GM11168 (cell line): ENCODE measurements at regions not wholly inside any gene's neighbourhood (a gene's known extent, or its start where the extent isn't known, plus 50 kb on each side); places are given as distances from the start of the nearest gene placed in this dataset.

Source experiments
- in situ Hi-C: fragments of 300-500 bp; cut with MboI; formaldehyde crosslinking; loops from one replicate; pipeline ENCODE4 v1.12.0; 2022; ENCODE audit warnings: low sequenced_read_pairs; ENCODE audit not compliant: unreplicated experiment

DNA sequence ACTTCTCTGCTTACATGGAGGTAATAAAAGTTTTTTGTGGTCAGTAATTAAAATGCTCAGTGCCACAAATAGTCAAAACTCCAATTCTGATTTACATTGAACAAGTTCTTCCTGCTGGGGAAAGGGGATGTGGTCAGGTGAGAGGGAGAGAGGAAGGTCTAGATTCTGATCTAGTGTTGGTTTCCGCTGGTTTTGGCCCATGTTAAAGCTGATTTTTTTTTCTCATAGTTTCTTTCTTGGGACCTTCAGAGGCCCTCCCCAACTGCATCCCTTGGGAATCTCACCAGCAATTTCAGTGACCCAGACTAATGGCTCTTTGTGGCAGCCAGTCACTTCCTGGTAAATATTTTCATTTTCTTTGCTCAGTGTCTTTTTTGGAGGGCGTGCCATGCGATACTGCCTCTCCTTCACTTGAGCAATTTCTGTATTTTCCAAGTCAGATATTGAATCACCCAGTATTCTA is 332.7 kb downstream of the RAPGEF2 start:
- in situ Hi-C loops: loop anchor here (25.0 kb wide), 1 partner anchor 573 kb away; no protein-coding TSS in a partner anchor

DNA sequence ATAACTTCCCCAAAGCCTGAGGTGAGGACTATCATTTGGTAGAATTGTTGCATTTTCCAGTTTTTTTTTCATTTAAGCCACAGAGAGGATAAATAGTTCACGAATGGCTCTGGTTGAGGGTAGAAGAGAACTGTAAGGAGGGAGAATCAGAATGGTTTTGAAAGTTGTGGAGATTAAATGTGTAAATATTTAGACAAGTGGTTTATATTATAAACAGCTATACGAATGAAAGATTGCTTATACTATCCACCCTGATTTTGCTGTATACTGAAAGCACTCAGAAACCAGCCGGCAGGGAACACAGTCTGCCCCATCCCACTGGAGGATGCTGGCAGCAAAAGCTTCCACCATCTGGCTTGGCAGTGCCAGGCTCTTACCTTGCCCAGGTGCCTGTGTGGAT is 341.1 kb downstream of the RAPGEF2 start:
- in situ Hi-C loops: loop anchor here (10.0 to 25.0 kb wide), 2 partner anchors 582 to 719 kb away; partner anchors contain the start of gene PPID

DNA sequence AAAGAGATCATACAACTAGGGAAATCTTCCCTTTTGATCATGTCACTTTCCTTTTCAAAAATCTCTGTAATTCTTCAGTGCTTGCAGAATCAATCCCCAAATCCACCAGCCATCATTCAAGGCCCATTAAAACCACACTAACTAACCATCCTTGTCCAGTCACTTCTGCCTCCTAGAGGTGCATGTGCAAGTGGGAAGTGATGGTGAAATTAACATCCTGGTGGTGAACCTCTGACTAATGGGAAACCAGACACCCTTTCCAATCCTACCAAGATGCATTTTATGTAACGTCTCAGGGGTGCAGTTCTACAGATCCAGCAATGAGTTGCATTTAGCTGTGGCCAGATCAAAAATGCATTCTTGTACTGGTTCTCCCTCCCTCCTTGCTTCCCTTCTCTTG is 341.8 kb downstream of the RAPGEF2 start:
- in situ Hi-C loops: loop anchor here (10.0 to 25.0 kb wide), 2 partner anchors 582 to 720 kb away; partner anchors contain the start of gene PPID

DNA sequence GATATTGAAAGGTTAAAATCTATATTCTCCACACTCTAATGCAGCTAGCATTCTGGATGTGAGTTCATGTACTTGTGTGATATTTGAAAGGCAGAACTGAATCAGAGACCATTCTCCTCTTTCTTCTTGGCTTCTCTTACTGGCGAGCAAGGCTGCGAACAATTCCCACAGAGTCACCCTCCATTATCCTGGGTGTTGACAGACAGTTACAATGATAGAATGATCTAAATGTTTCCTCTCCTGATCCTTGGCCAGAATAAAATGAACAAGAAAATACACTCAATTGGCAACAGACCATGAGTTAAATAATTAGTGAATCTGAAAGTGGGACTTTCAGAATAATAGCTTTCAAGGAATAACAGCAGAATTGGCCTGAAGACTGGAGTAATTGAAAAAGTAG is 342.8 kb downstream of the RAPGEF2 start:
- in situ Hi-C loops: loop anchor here (10.0 to 25.0 kb wide), 2 partner anchors 583 to 721 kb away; partner anchors contain the start of gene PPID

DNA sequence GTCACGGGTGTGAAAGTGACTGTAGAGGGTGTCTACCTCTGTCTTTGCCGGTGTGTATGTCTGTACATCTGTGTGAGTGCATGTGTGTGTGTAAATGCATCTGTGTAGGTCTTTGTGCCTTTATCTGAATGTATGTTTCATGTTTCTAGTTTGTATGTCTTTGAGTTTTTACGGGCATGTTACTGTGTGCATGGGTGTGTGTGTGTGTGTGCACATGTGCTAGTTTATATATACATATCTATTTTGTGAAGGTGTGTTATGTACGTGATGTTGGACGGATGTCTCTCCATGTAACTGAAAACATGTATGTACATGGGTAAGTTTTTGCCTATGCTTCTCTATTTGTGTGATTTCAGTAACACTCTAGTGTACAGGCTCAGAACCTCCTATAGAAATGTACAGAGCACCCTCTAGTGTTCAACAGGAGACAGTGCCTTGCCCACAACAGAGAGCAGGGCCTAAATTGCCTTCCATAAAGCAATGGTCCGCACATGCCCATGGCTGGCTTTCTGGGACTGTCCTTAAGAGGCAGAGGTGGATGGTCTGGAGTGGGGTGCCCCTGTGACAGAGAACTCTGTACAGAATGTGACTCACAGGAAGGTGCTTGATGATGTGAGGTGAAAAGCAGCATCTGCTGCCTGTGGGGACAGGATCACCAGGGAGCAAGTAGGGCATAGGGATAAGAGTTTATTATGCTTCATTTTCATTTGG is 343.5 kb downstream of the RAPGEF2 start:
- in situ Hi-C loops: loop anchor here (10.0 to 25.0 kb wide), 2 partner anchors 584 to 722 kb away; partner anchors contain the start of gene PPID

- in situ Hi-C loops: loop anchor here (10.0 to 25.0 kb wide), 2 partner anchors 585 to 722 kb away; partner anchors contain the start of gene PPID
Measured at GRCh38 chr4:159447296-159447695, 344.4 kb downstream of the RAPGEF2 start.

DNA sequence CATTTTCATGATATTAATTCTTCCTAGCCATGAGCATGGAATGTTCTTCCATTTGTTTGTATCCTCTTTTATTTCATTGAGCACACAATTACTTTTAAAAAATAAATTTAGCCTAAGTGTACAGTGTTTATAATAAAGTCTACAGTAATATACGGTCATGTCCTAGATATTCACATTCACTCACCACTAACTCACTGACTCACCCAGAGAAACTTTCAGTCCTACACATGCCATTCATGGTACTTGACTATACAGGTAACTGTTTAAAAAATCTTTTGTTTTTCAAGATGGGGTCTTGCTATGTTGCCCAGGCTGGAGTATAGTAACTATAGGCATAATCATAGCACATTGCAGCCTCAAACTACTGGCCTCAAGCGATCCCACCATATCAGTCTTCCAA is 348.1 kb downstream of the RAPGEF2 start:
- in situ Hi-C loops: loop anchor here (10.0 kb wide), 1 partner anchor 246 kb away; no protein-coding TSS in a partner anchor

- in situ Hi-C loops: loop anchor here (10.0 kb wide), 1 partner anchor 251 kb away; no protein-coding TSS in a partner anchor
Measured at GRCh38 chr4:159455675-159456237, 352.9 kb downstream of the RAPGEF2 start.

GRCh38 chr4:159460371-159460770 is 357.5 kb downstream of the RAPGEF2 start:
- in situ Hi-C loops: no loop called here

DNA sequence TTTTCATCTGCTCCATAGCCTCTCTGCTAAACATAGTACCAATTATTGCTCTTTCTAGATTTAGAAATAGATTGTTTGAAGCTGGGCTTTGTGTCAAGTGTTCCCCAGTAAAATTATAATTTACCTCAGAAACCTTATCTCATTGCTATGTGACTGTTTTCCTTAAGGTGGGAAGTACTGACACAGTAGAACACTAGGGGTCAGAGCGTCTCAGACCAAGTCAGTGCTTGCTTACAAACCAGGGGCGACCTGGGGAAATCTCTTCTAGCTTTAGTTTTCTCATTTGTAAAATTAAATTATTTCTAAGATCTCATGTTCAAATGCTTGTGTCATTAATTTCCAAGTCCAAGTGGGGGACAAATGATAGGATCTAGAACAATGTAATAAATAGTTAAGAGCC is 360.4 kb downstream of the RAPGEF2 start:
- in situ Hi-C loops: no loop called here

GRCh38 chr4:159464302-159464701 is 361.4 kb downstream of the RAPGEF2 start:
- in situ Hi-C loops: no loop called here

DNA sequence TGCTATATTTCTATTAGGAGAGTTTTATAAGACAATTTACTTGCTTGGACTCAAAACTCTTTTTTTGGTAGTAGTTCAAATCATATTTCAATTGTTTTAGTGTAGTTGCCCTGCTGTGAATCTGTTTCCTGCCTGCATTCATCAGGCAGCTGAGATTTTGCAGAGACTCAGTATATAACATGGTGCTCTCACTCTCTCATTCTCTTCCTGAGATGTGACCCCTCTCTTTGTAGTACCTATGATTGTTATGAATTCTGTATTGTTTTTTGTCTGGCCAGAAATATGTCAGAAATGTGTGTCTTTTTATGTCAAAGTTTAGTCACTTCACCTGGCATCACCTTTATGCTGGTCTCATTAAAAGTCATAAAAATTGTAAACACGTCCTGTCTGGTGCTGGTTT is 374.0 kb downstream of the RAPGEF2 start:
- in situ Hi-C loops: no loop called here

DNA sequence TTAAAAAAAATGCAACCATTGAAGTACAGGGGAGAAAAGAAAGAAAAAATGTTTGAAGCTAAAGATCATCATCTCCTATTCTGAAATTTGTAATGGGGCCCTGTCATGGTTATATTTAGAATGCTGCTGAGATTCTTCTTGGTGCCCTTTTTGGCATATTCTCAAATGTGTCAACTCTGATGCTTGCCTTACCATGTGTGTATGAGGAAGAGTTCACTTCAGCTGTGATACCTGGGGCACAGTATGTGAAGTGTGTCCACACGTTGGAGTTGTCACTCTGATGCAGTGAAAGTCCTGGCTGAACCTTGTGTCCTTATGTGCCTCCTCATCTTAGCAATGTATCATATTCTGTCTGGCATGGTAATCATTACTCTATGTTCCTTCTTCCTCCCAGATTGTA is 377.9 kb downstream of the RAPGEF2 start:
- in situ Hi-C loops: no loop called here

DNA sequence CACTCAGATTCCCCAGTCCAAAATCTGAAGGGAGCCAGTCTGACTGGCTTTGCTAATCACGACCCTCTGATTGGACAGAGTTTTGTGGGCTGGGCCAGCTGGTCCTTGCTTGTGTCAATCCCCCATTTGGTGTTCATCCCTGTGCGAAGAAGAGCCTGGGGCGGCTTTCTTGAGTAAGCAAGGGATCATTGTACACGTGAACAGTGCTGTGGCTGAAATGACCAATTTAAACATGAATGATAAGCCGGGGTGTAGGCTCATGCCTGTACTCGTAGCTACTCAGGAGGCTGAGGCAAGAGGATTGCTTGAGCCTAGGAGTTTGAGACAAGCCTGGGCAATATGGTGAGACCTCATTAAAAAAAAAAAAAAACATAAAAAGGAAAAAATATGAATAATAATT is 379.1 kb downstream of the RAPGEF2 start:
- in situ Hi-C loops: no loop called here

- in situ Hi-C loops: no loop called here
Measured at GRCh38 chr4:159483110-159483781, 380.4 kb downstream of the RAPGEF2 start.

GRCh38 chr4:159483782-159484741 is 381.2 kb downstream of the RAPGEF2 start:
- in situ Hi-C loops: no loop called here

- in situ Hi-C loops: no loop called here
Measured at GRCh38 chr4:159484864-159485263, 382.0 kb downstream of the RAPGEF2 start.

DNA sequence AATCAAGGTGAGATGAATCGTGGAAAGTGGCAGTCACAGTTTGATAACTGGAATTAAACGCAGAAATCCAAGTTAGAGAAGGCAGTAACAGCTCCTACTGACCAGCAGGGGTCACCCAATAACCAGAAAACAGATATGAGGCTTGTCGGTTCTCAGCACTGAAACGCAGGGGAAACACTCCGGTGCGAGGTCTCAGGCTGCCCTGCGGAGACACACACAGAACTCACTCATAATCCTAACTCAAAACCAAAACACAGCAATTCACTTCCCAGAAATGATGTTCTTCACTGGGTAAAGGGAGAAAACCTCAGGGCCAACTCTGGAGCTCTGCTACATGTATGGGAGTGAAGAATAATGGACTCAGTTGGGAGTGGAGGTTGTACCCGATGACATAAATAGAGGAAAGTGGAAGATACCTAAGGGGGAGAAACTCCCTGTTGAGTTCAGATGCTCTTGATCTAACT is 384.4 kb downstream of the RAPGEF2 start:
- in situ Hi-C loops: no loop called here

GRCh38 chr4:159489646-159490045 is 386.8 kb downstream of the RAPGEF2 start:
- in situ Hi-C loops: no loop called here
